ENCODE measurements at regions not wholly inside any gene's neighbourhood (a gene's known extent, or its start where the extent isn't known, plus 50 kb on each side); places are given as distances from the start of the nearest gene placed in this dataset.

GRCh38 chr11:128291007-128291406 is 296.4 kb downstream of the ETS1 start:
- Histone ChIP-seq H3K27ac (ENCODE audit: insufficient read depth, low read length) (no peak overlapping the region), H3K4ac (ENCODE audit: low read depth, low read length) (no peak overlapping the region), H3K27me3 (ENCODE audit: control insufficient read depth, insufficient read depth, low read length) (peaks cover 1% of the 10 kb centered on the region; the same call in 1 of the 2 replicates), H3K36me3 (ENCODE audit: control insufficient read depth, insufficient read depth, low read length) (no peaks in the 10 kb centered on the region), H3K23ac (ENCODE audit: low read depth, low read length) (no peak overlapping the region), H3K4me3 (ENCODE audit: insufficient read depth, low read depth, low read length) (no peak overlapping the region), H2BK120ac (ENCODE audit: low read depth, low read length) (peak overlapping the region; percentile 10; the same call in 1 of the 2 replicates), H3K9me1 (ENCODE audit: insufficient read depth, low read length) (peaks cover 3% of the 10 kb centered on the region; the same call in 1 of the 2 replicates), H2AFZ (replicated peaks; ENCODE audit: low read length, poor library complexity) (no peak overlapping the region), H4K8ac (ENCODE audit: low read depth in 2 of 2, low read length in 2 of 2) (no peak overlapping the region), H4K5ac (ENCODE audit: low read depth, low read length) (no peak overlapping the region), H3K18ac (ENCODE audit: low read depth, low read length) (no peak overlapping the region), H2BK15ac (ENCODE audit: low read depth, low read length) (no peak overlapping the region; the same call in 2 of the 3 replicates), H3K4me2 (ENCODE audit: low read depth, low read length) (no peak overlapping the region), H3K79me1 (ENCODE audit: low read depth in 1 of 2, low read length in 2 of 2) (no peaks in the 10 kb centered on the region), H4K20me1 (ENCODE audit: insufficient read depth, low read length) (no peaks in the 10 kb centered on the region), H3K9me3 (ENCODE audit: control insufficient read depth, insufficient read depth, low read length) (no peaks in the 10 kb centered on the region), H3K14ac (replicated peaks; ENCODE audit: low read depth, low read length) (no peak overlapping the region), H3K9ac (ENCODE audit: low read depth, low read length) (no peak overlapping the region), H2AK5ac (ENCODE audit: low read depth, low read length) (peak overlapping the region; percentile 4; the same call in 1 of the 2 replicates), H2BK20ac (ENCODE audit: low read depth, low read length) (no peak overlapping the region), H4K91ac (ENCODE audit: insufficient read depth, low read depth, low read length) (no peak overlapping the region; the same call in 1 of the 2 replicates), H2BK5ac (ENCODE audit: low read depth, low read length, poor library complexity, severe bottlenecking) (no peak overlapping the region), H3K56ac (ENCODE audit: extremely low read depth, insufficient read depth, low read length) (no peak overlapping the region), H3K4me1 (ENCODE audit: control insufficient read depth, insufficient read depth, low read length) (peaks cover 14% of the 10 kb centered on the region), H2AK9ac (replicated peaks; ENCODE audit: low read depth, low read length, poor library complexity) (no peak overlapping the region)
- no TSS peak for BruUV-seq (replicated peaks)
- ATAC-seq (ENCODE audit: low read depth) (no peak), DNase-seq (no peak)
- intact Hi-C loops (cut with micrococcal nuclease) = loop anchor here (2.0 to 5.0 kb wide), 2 partner anchors 162 to 259 kb away; no protein-coding TSS in a partner anchor
- ChIA-PET CTCF (interaction anchor here (0.9 to 1.5 kb wide), 6 partner anchors 119 to 341 kb away, joined by 3 to 9 read pairs (median 4); no protein-coding TSS in a partner anchor), POLR2A (ENCODE audit: unreplicated experiment) (no interaction called here)
- no peak for TF ChIP-seq SMC3 (IDR thresholded peaks at IDR 0.05; ENCODE audit: low read depth, low read length)
- no peak for TF ChIP-seq MAZ (IDR thresholded peaks at IDR 0.05; ENCODE audit: borderline replicate concordance, low read depth, low read length)
- TF ChIP-seq RAD21 (IDR thresholded peaks at IDR 0.05; ENCODE audit: low read length) = no peak
- TF ChIP-seq FOS (IDR thresholded peaks at IDR 0.05; ENCODE audit: low read depth, low read length) = no peak
- TF ChIP-seq USF2 (IDR thresholded peaks at IDR 0.05; ENCODE audit: low read depth, low read length) = no peak
- no peak for TF ChIP-seq RFX5 (IDR thresholded peaks at IDR 0.05; ENCODE audit: low read depth, low read length)
- dilution Hi-C loops (cut with HindIII; ENCODE audit: low sequenced_read_pairs, unreplicated experiment) = no loop called here
- 83% methylated on average over 3 of the region's 8 CpGs; no CpG with 5 or more reads in 1 of the 2 experiments for WGBS, 2 experiments (ENCODE audit: extremely low coverage in 2 of 2, insufficient read length in 1 of 2)
- in situ Hi-C loops (cut with MboI; ENCODE audit: low sequenced_read_pairs) = loop anchor here (5.0 kb wide), 1 partner anchor 166 kb away; no protein-coding TSS in a partner anchor
